HepG2 (cell line): ENCODE measurements at regions not wholly inside any gene's neighbourhood (a gene's known extent, or its start where the extent isn't known, plus 50 kb on each side); places are given as distances from the start of the nearest gene placed in this dataset.

Source experiments
- ETV5 ChIP-seq: IDR thresholded peaks from 2 replicates; pipeline ENCODE4 v1.6.1; 2018; ENCODE audit warnings: missing biosample characterization, missing genetic modification reagents, inconsistent platforms, borderline replicate concordance
- FOXM1 ChIP-seq: sonication (generic); formaldehyde crosslinking; IDR thresholded peaks from 2 replicates; pipeline ENCODE4 v1.5.0; 2020; ENCODE audit warnings: missing genetic modification reagents
- RAD21 ChIP-seq: fragments of 450-650 bp; formaldehyde crosslinking; IDR thresholded peaks from 2 replicates; pipeline ENCODE4 v1.5.0; 2020; ENCODE audit warnings: mild to moderate bottlenecking
- SETDB1 ChIP-seq: sonication (generic); formaldehyde crosslinking; IDR thresholded peaks from 2 replicates; pipeline ENCODE4 v1.5.1; 2020; ENCODE audit warnings: missing genetic modification reagents, mild to moderate bottlenecking, borderline replicate concordance
- SPEN ChIP-seq: sonication (generic); formaldehyde crosslinking; IDR thresholded peaks from 2 replicates; pipeline ENCODE4 v1.5.1; 2020; ENCODE audit warnings: low read depth, mild to moderate bottlenecking, missing genetic modification reagents
- ZNF501 ChIP-seq: sonication (generic); formaldehyde crosslinking; IDR thresholded peaks from 2 replicates; pipeline ENCODE4 v1.5.1; 2020; ENCODE audit warnings: mild to moderate bottlenecking, moderate library complexity, missing genetic modification reagents
- TF ChIP-seq, protein P1 (sequence below): sonication (generic); formaldehyde crosslinking; IDR thresholded peaks from 2 replicates; pipeline ENCODE4 v1.4.0; 2020; ENCODE audit warnings: missing genetic modification reagents
- TF ChIP-seq, protein P2 (sequence below): sonication (generic); formaldehyde crosslinking; IDR thresholded peaks from 2 replicates; pipeline ENCODE4 v1.5.0; 2020; ENCODE audit warnings: mild to moderate bottlenecking, missing genetic modification reagents, moderate library complexity
- TF ChIP-seq, protein P3 (sequence below): IDR thresholded peaks from 2 replicates; pipeline ENCODE4 v1.6.1; 2012; ENCODE audit warnings: low read depth, low read length, improper control_type of control experiment
- TF ChIP-seq, protein P4 (sequence below): sonication (generic); formaldehyde crosslinking; IDR thresholded peaks from 2 replicates; pipeline ENCODE4 v1.9.0; 2022; ENCODE audit warnings: missing genetic modification reagents, mild to moderate bottlenecking, borderline replicate concordance

DNA sequence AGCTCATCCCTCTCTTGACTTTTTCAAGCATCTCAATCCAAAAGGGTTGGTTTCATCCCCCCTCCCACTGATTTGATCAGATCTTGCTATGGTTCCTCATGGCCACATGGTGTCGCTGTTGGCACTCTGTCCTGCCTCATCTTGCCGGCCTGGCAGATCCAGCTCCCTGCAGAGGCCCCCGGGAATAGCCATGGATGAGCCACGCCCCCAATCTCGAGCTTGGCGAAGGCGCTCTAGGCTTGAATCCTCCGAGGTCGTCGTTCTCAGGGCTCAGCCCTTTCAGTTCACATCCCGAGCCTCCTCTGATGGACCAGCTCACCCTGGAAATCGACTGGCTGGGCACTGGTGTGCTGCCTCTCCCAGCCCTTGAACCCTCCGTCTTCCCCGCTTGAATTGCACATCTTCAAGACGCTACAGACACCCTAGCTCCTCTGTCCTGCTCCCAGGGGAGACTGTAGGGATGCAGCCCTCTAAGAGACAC is 628.7 kb downstream of the TYW1 start (continued):
- TF ChIP-seq, protein P1, sequence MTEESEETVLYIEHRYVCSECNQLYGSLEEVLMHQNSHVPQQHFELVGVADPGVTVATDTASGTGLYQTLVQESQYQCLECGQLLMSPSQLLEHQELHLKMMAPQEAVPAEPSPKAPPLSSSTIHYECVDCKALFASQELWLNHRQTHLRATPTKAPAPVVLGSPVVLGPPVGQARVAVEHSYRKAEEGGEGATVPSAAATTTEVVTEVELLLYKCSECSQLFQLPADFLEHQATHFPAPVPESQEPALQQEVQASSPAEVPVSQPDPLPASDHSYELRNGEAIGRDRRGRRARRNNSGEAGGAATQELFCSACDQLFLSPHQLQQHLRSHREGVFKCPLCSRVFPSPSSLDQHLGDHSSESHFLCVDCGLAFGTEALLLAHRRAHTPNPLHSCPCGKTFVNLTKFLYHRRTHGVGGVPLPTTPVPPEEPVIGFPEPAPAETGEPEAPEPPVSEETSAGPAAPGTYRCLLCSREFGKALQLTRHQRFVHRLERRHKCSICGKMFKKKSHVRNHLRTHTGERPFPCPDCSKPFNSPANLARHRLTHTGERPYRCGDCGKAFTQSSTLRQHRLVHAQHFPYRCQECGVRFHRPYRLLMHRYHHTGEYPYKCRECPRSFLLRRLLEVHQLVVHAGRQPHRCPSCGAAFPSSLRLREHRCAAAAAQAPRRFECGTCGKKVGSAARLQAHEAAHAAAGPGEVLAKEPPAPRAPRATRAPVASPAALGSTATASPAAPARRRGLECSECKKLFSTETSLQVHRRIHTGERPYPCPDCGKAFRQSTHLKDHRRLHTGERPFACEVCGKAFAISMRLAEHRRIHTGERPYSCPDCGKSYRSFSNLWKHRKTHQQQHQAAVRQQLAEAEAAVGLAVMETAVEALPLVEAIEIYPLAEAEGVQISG (CRISPR knock-in tag) = peak; percentile 40; the same call in 1 of the 2 replicates
- TF ChIP-seq, protein P2, sequence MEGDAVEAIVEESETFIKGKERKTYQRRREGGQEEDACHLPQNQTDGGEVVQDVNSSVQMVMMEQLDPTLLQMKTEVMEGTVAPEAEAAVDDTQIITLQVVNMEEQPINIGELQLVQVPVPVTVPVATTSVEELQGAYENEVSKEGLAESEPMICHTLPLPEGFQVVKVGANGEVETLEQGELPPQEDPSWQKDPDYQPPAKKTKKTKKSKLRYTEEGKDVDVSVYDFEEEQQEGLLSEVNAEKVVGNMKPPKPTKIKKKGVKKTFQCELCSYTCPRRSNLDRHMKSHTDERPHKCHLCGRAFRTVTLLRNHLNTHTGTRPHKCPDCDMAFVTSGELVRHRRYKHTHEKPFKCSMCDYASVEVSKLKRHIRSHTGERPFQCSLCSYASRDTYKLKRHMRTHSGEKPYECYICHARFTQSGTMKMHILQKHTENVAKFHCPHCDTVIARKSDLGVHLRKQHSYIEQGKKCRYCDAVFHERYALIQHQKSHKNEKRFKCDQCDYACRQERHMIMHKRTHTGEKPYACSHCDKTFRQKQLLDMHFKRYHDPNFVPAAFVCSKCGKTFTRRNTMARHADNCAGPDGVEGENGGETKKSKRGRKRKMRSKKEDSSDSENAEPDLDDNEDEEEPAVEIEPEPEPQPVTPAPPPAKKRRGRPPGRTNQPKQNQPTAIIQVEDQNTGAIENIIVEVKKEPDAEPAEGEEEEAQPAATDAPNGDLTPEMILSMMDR (CRISPR knock-in tag) = peak; percentile 90
- TF ChIP-seq ETV5 (CRISPR knock-in tag) (no peak), SETDB1 (no peak), SPEN (CRISPR knock-in tag) (peak; percentile 43; the same call in 1 of the 2 replicates), ZNF501 (CRISPR knock-in tag) (0 out of 2 replicates have a peak, but pooled peaks have one; percentile 34), FOXM1 (CRISPR knock-in tag) (no peak), RAD21 (CRISPR knock-in tag) (peak; percentile 81)
- TF ChIP-seq, protein P3, sequence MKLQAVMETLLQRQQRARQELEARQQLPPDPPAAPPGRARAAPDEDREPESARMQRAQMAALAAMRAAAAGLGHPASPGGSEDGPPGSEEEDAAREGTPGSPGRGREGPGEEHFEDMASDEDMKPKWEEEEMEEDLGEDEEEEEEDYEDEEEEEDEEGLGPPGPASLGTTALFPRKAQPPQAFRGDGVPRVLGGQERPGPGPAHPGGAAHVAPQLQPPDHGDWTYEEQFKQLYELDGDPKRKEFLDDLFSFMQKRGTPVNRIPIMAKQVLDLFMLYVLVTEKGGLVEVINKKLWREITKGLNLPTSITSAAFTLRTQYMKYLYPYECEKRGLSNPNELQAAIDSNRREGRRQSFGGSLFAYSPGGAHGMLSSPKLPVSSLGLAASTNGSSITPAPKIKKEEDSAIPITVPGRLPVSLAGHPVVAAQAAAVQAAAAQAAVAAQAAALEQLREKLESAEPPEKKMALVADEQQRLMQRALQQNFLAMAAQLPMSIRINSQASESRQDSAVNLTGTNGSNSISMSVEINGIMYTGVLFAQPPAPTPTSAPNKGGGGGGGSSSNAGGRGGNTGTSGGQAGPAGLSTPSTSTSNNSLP = peak; percentile 33; the same call in 1 of the 2 replicates
- TF ChIP-seq, protein P4, sequence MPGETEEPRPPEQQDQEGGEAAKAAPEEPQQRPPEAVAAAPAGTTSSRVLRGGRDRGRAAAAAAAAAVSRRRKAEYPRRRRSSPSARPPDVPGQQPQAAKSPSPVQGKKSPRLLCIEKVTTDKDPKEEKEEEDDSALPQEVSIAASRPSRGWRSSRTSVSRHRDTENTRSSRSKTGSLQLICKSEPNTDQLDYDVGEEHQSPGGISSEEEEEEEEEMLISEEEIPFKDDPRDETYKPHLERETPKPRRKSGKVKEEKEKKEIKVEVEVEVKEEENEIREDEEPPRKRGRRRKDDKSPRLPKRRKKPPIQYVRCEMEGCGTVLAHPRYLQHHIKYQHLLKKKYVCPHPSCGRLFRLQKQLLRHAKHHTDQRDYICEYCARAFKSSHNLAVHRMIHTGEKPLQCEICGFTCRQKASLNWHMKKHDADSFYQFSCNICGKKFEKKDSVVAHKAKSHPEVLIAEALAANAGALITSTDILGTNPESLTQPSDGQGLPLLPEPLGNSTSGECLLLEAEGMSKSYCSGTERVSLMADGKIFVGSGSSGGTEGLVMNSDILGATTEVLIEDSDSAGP (CRISPR knock-in tag) = peak; percentile 18; the same call in 1 of the 2 replicates
- TF ChIP-seq, all 625 proteins: peak for 11
